Upper lobe of right lung (tissue), 1 donor: ENCODE measurements at regions not wholly inside any gene's neighbourhood (a gene's known extent, or its start where the extent isn't known, plus 50 kb on each side); places are given as distances from the start of the nearest gene placed in this dataset.
A peak's percentile ranks its signal among the peaks of the same experiment; 100 is the strongest.

Experiments used
- ATAC-seq: fragments of 200-7000 bp; cut with Tn5 transposase; one replicate; pipeline ENCODE4 v1.9.1; 2020; ENCODE audit warnings: mild to moderate bottlenecking, moderate library complexity
- DNase-seq: peaks from one replicate; pipeline ENCODE4 v3.0.0-alpha.2; 2020
- H3K27ac ChIP-seq: fragments of 200-600 bp; one replicate; pipeline ENCODE4 v1.8.0; 2022
- H3K27me3 ChIP-seq: fragments of 200-600 bp; one replicate; pipeline ENCODE4 v1.8.0; 2022; ENCODE audit warnings: mild to moderate bottlenecking
- H3K36me3 ChIP-seq: fragments of 200-600 bp; one replicate; pipeline ENCODE4 v1.8.0; 2022
- H3K4me1 ChIP-seq: fragments of 200-600 bp; one replicate; pipeline ENCODE4 v1.8.0; 2022
- H3K4me3 ChIP-seq: fragments of 200-600 bp; one replicate; pipeline ENCODE4 v1.8.0; 2022; ENCODE audit warnings: mild to moderate bottlenecking
- H3K9me3 ChIP-seq: fragments of 200-600 bp; one replicate; pipeline ENCODE4 v1.8.0; 2022
- CTCF ChIP-seq: fragments of 200-600 bp; IDR thresholded peaks from one replicate; pipeline ENCODE4 v1.8.0; 2022; ENCODE audit warnings: antibody characterized with exemption
- intact Hi-C: fragments of 100-400 bp; cut with DNase I; formaldehyde crosslinking; loops from one replicate; pipeline ENCODE4 v1.11.0; 2022
- donor health status: DM: no; HTN: yes; CAD: no; lungs with severe emphysema.

DNA sequence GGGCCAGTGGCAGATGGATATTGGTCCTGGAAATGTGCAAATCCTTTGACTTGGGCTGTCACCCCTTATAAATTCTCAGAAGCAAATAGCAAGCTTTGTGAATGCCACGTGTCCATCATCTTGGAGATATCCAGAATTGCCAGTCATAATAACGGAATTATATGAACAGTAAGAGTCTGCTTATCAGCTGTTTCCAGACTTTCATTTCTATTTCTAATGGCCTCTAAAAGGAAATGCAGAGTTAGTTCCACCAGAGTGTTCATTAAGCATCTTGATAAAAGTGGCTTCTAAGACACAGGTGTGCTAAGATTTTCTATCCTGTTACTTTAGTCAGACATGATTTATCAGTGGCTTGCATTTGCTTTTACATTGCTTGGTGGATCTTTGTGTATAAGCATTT, 87.4 kb downstream of the RAMP3 start:
- ATAC-seq (no peak), DNase-seq (no peak)
- Histone ChIP-seq H3K4me3 (no peak overlapping the region), H3K36me3 (no peaks in the 10 kb centered on the region), H3K9me3 (no peaks in the 10 kb centered on the region), H3K4me1 (no peaks in the 10 kb centered on the region), H3K27ac (no peak overlapping the region), H3K27me3 (peaks cover 22% of the 10 kb centered on the region)
- TF ChIP-seq CTCF, result no peak
- intact Hi-C loops, result no loop called here

- Histone ChIP-seq H3K27ac (no peak overlapping the region), H3K4me3 (no peak overlapping the region), H3K9me3 (no peaks in the 10 kb centered on the region), H3K4me1 (no peaks in the 10 kb centered on the region), H3K36me3 (no peaks in the 10 kb centered on the region), H3K27me3 (peaks cover 12% of the 10 kb centered on the region)
- intact Hi-C loops, result no loop called here
- DNase-seq (no peak), ATAC-seq (no peak)
- no peak for TF ChIP-seq CTCF
Observed at GRCh38 chr7:45246339-45246738, 88.7 kb downstream of the RAMP3 start.

DNA sequence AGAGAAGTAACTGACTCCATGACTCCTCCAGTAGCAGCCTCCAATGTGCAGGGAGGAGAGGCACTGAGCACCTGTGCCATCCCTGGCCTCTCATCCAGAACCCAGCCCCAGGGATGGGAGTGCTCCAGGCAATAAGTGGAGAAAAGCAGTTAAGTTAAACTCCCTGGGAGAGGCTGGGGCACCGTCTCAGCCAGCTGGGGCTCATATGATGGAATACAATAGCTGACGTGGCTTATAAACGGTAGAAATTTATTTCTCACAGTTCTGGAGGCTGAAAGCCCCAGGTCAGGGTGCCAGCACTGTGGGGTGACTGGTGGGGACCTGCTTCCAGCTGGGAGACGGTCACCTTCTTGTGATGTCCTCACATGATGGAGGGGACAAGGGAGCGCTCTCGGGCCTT, 94.7 kb downstream of the RAMP3 start:
- peaks cover 4% of the 10 kb centered on the region for H3K27me3 ChIP-seq
- no peak for DNase-seq
- intact Hi-C loops, result no loop called here
- no peak overlapping the region for H3K4me3 ChIP-seq
- no peak for ATAC-seq
- no peaks in the 10 kb centered on the region for H3K9me3 ChIP-seq
- no peak overlapping the region for H3K27ac ChIP-seq
- H3K4me1 ChIP-seq, result no peaks in the 10 kb centered on the region
- TF ChIP-seq CTCF, result no peak
- no peaks in the 10 kb centered on the region for H3K36me3 ChIP-seq

GRCh38 chr7:45252857-45253256, 95.3 kb downstream of the RAMP3 start:
- Histone ChIP-seq H3K27me3 (peaks cover 4% of the 10 kb centered on the region), H3K4me3 (no peak overlapping the region), H3K4me1 (no peaks in the 10 kb centered on the region), H3K27ac (no peak overlapping the region), H3K9me3 (no peaks in the 10 kb centered on the region), H3K36me3 (no peaks in the 10 kb centered on the region)
- no peak for TF ChIP-seq CTCF
- DNase-seq (no peak), ATAC-seq (peak; percentile 17)
- intact Hi-C loops, result no loop called here

GRCh38 chr7:45253368-45253767, 95.8 kb downstream of the RAMP3 start:
- no peak for ATAC-seq

More at GRCh38 chr7:45253368-45253767, 95.8 kb downstream of the RAMP3 start:
- Histone ChIP-seq H3K36me3 (no peaks in the 10 kb centered on the region), H3K27ac (no peak overlapping the region), H3K27me3 (peaks cover 4% of the 10 kb centered on the region), H3K4me1 (no peaks in the 10 kb centered on the region), H3K4me3 (no peak overlapping the region), H3K9me3 (no peaks in the 10 kb centered on the region)
- intact Hi-C loops, result no loop called here
- no peak for DNase-seq
- no peak for TF ChIP-seq CTCF
